HEK293T (cell line): ENCODE measurements at regions not wholly inside any gene's neighbourhood (a gene's known extent, or its start where the extent isn't known, plus 50 kb on each side); places are given as distances from the start of the nearest gene placed in this dataset.

Experiments
- CTCF ChIA-PET: fragments of 350-600 bp; formaldehyde crosslinking; extraction: SDS; loops from one replicate; lab custom pipeline; 2021; ENCODE audit warnings: antibody characterized with exemption, inconsistent platforms; lab: Yijun Ruan, JAX
- POLR2A ChIA-PET: fragments of 350-600 bp; formaldehyde crosslinking; extraction: SDS; loops from one replicate; lab custom pipeline; 2020; ENCODE audit warnings: antibody characterized with exemption, inconsistent platforms; lab: Yijun Ruan, JAX
- DNase-seq: peaks from one replicate; pipeline ENCODE4 v3.0.0; 2012; ENCODE audit warnings: mixed read lengths; ENCODE audit errors: extremely low spot score
- ARNT ChIP-seq: fragments of 450-650 bp; IDR thresholded peaks from 2 replicates; pipeline ENCODE4 v1.6.1; 2017; ENCODE audit warnings: mild to moderate bottlenecking
- BHLHE40 ChIP-seq: fragments of 450-650 bp; IDR thresholded peaks from 2 replicates; pipeline ENCODE4 v1.6.1; 2016; ENCODE audit warnings: mild to moderate bottlenecking, moderate library complexity, borderline replicate concordance
- CTBP1 ChIP-seq: fragments of 450-650 bp; IDR thresholded peaks from 2 replicates; pipeline ENCODE4 v1.6.1; 2016; ENCODE audit warnings: borderline replicate concordance
- ELF4 ChIP-seq: fragments of 450-650 bp; IDR thresholded peaks from 2 replicates; pipeline ENCODE4 v1.6.1; 2017; ENCODE audit warnings: antibody characterized with exemption
- FOXA1 ChIP-seq: fragments of 450-650 bp; IDR thresholded peaks from 2 replicates; pipeline ENCODE4 v1.6.1; 2016; ENCODE audit warnings: mild to moderate bottlenecking
- FOXK2 ChIP-seq: fragments of 450-650 bp; IDR thresholded peaks from 2 replicates; pipeline ENCODE4 v1.6.1; 2016; ENCODE audit warnings: mild to moderate bottlenecking
- FOXM1 ChIP-seq: fragments of 450-650 bp; IDR thresholded peaks from 2 replicates; pipeline ENCODE4 v1.6.1; 2017; ENCODE audit warnings: mild to moderate bottlenecking, borderline replicate concordance
- HDGF ChIP-seq: fragments of 450-650 bp; IDR thresholded peaks from 2 replicates; pipeline ENCODE4 v1.6.1; 2017; ENCODE audit warnings: antibody characterized with exemption, borderline replicate concordance
- L3MBTL2 ChIP-seq: fragments of 450-650 bp; conservative IDR thresholded peaks from 2 replicates; pipeline ENCODE4 v1.6.1; 2016; ENCODE audit warnings: mild to moderate bottlenecking
- LEF1 ChIP-seq: fragments of 450-650 bp; IDR thresholded peaks from 2 replicates; pipeline ENCODE4 v1.6.1; 2017; ENCODE audit warnings: mild to moderate bottlenecking, borderline replicate concordance
- NFRKB ChIP-seq: fragments of 450-650 bp; IDR thresholded peaks from 2 replicates; pipeline ENCODE4 v1.6.1; 2016; ENCODE audit warnings: mild to moderate bottlenecking, moderate library complexity
- SP1 ChIP-seq: fragments of 450-650 bp; IDR thresholded peaks from 2 replicates; pipeline ENCODE4 v1.6.1; 2017
- SUZ12 ChIP-seq: fragments of 450-650 bp; IDR thresholded peaks from 2 replicates; pipeline ENCODE4 v1.6.1; 2016; ENCODE audit warnings: mild to moderate bottlenecking
- TARDBP ChIP-seq: fragments of 450-650 bp; IDR thresholded peaks from 2 replicates; pipeline ENCODE4 v1.6.1; 2016
- ZNF384 ChIP-seq: fragments of 450-650 bp; IDR thresholded peaks from 2 replicates; pipeline ENCODE4 v1.6.1; 2016
- TF ChIP-seq, protein P1 (sequence below): fragments of 450-650 bp; IDR thresholded peaks from 2 replicates; pipeline ENCODE4 v1.6.1; 2016

DNA sequence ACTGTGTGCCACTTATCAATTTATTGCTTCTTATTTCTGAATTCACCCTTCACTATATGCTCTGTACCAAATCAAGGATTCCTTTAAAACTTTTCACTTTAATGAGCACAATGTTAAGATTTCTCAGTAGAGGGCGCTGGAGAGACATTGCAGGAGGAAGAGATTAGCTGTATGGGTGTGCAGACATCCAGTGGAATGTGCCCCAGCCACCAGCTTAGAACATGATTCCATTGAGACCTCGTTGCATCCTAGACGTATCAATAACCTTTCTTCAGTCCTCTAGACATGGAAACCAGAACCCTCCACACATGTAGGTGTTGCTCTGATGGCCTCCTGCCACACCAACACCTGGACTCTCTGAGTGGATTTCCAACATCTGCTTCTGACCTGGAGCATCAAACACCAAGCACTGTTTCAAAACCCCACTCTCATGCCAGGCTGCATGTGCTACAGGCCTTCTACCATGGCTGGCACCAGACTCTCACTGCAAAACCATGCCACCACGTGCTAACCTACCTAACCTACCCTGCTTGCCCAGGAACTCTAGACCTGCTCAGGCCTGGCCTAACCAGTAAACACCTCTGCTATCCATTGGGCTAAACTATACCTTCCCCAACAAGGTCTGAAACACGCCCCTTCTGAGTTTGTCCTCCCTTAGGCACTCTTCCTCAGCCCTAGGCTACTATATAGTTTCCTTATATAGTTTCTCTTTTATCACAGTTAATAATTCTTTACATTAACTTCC, 633.2 kb upstream of the PKDCC start:
- CTCF ChIA-PET = interaction anchor here (0.9 to 1.2 kb wide), 4 partner anchors 13 to 284 kb away, joined by 3 to 8 read pairs (median 4); no protein-coding TSS in a partner anchor
- POLR2A ChIA-PET = no interaction called here
- TF ChIP-seq FOXK2 (no peak), ZNF384 (no peak), LEF1 (no peak), BHLHE40 (no peak), SUZ12 (no peak), SP1 (no peak), ELF4 (no peak), TARDBP (no peak), FOXA1 (no peak), ARNT (no peak), CTBP1 (no peak), NFRKB (no peak), FOXM1 (no peak), L3MBTL2 (no peak), HDGF (no peak)
- TF ChIP-seq, protein P1, sequence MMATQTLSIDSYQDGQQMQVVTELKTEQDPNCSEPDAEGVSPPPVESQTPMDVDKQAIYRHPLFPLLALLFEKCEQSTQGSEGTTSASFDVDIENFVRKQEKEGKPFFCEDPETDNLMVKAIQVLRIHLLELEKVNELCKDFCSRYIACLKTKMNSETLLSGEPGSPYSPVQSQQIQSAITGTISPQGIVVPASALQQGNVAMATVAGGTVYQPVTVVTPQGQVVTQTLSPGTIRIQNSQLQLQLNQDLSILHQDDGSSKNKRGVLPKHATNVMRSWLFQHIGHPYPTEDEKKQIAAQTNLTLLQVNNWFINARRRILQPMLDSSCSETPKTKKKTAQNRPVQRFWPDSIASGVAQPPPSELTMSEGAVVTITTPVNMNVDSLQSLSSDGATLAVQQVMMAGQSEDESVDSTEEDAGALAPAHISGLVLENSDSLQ = no peak
- peak; percentile 57 for DNase-seq

DNA sequence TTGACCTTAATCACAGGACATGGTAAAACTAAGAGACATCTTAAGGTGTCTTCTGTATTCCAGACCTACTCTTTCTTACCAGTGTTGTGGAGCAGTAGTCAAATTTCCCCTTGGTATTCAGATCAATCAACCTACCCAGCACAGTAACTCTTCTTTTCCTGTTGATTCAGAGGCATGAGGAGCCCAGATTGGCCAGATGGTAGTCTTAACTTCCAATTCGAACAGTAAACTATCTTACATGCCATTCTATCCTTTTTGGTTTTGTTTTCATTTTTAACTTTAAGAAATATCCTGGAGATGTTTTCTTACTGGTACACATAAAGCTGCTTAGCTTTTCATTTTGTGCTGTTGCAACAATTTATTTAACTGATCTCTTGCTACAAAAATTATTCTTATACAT, 630.3 kb upstream of the PKDCC start:
- CTCF ChIA-PET = interaction anchor here (0.7 kb wide), 1 partner anchor 279 kb away, joined by 3 read pairs; no protein-coding TSS in a partner anchor
- POLR2A ChIA-PET = no interaction called here
- TF ChIP-seq ARNT (no peak), NFRKB (no peak), FOXA1 (no peak), ELF4 (no peak), CTBP1 (no peak), SUZ12 (no peak)
- DNase-seq = no peak

DNA sequence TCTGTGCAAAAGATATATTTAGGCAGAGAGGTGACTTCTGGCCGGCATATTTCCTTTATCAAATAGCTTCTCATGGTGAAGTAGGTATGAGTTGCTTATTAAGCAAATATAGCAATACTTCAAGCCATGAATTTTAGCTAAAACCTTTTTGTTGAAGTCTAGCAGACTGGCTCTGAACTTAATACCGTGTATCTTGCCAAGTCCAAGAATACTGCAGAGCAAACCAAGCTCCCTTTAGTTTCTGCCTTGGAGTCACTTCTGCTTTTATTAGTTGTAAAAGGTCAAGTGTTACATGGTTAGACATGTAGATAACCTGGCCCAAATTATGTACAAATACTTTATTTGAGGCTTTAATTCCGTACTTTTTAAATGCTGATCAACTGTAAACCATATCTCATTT, 627.6 kb upstream of the PKDCC start:
- TF ChIP-seq SP1 (no peak), HDGF (no peak), TARDBP (no peak), LEF1 (no peak), FOXA1 (no peak), ZNF384 (no peak), BHLHE40 (no peak), SUZ12 (no peak), FOXM1 (no peak), NFRKB (no peak), FOXK2 (no peak), ELF4 (no peak), L3MBTL2 (no peak), CTBP1 (no peak), ARNT (no peak)
- TF ChIP-seq, protein P1 = no peak
- POLR2A ChIA-PET = no interaction called here
- CTCF ChIA-PET = no interaction called here
- DNase-seq = no peak

DNA sequence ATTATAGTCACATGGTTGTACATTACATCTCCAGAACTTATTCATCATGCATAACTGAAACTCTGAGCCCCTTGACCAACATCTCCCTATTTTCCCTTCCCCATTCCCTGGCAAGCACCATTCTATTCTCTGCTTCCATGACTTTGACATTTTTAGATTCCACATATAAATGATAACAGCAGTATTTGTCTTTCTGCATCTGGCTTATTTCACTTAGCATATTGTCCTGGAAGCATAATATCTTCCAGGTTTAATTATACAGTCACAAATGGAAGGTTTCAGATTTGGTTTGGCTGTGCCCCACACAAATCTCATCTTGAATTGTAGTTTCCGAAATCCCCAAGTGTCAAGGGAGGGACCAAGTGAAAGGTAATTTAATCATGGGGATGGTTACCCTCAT, 626.9 kb upstream of the PKDCC start:
- ChIA-PET POLR2A (no interaction called here), CTCF (no interaction called here)
- no peak for TF ChIP-seq ZNF384
- TF ChIP-seq ELF4 = no peak
- TF ChIP-seq TARDBP = no peak
- no peak for TF ChIP-seq BHLHE40
- TF ChIP-seq NFRKB = no peak
- TF ChIP-seq, protein P1 = no peak
- no peak for TF ChIP-seq HDGF
- TF ChIP-seq FOXA1 = no peak
- no peak for TF ChIP-seq FOXK2
- DNase-seq = no peak

DNA sequence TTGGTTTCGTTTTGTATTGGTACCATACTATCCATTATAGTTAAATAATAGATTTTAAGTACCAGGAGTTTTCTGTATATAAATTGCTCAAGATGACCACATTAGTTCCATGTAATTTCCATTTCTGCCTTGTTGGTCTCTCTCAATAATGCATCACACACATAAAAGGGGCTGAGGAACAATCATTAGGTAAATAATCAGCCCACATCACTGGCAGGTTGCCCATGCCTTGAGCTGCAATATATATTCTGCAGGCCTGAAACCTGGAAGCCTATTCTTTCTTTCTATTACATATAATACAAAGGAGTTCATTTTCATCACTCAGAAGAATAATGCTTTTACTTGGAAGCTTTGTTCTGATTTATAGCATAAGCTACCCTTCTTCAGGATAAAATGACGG, 616.1 kb upstream of the PKDCC start:
- TF ChIP-seq TARDBP = no peak
- no peak for TF ChIP-seq FOXM1
- TF ChIP-seq SUZ12 = no peak
- TF ChIP-seq ZNF384 = no peak
- TF ChIP-seq SP1 = no peak
- no peak for TF ChIP-seq BHLHE40
- TF ChIP-seq FOXA1 = no peak
- TF ChIP-seq ELF4 = no peak
- no peak for TF ChIP-seq FOXK2
- TF ChIP-seq, protein P1 = no peak
- CTCF ChIA-PET = no interaction called here
- no peak for DNase-seq
- POLR2A ChIA-PET = no interaction called here

DNA sequence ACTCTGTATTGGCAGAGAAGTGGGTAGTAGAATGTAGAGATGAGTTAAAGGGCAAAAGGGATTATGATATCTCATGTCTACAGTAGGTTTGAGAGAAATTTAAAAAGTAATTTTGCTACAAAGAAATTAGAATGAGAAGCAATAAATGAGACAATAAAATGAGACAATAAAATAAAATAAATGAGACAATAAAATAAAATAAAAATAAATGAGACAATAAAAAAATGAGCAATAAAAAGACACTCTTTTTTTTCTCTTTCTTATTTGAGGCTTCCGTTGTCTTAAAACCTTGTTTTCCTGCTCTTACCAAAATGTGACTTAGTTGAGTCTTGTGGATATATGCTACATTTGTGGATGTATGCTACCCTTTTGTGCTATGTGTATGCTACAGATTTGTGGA, 615.4 kb upstream of the PKDCC start:
- TF ChIP-seq CTBP1 (no peak), ARNT (no peak), FOXM1 (no peak), FOXA1 (no peak), FOXK2 (no peak), NFRKB (no peak), L3MBTL2 (no peak), ELF4 (no peak), ZNF384 (no peak), BHLHE40 (no peak), SUZ12 (no peak), TARDBP (no peak), SP1 (no peak), HDGF (no peak), LEF1 (no peak)
- TF ChIP-seq, protein P1 = no peak
- POLR2A ChIA-PET = no interaction called here
- DNase-seq = no peak
- CTCF ChIA-PET = no interaction called here
